ENCODE measurements at regions not wholly inside any gene's neighbourhood (a gene's known extent, or its start where the extent isn't known, plus 50 kb on each side); places are given as distances from the start of the nearest gene placed in this dataset.

DNA sequence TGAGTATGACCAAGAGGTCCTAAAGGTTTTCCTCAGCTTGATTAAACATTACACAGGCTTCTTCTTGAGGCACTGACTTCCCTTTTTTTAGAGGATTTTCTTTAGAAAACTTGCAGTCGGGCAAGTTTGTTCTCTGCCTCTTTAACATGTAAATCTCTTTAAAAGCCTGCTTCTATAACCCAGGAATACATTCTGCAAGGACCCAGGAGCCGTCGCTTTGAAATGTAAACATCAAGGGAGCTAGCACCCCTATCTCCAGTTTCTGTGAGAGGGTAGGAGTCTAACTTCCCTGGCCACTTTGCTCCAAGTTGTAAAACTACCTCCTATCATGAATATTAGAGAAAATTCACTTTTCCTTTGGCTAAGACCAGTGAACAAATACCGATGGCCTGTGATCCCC, 201.5 kb upstream of the CPHXL start:
- H3K36me3 ChIP-seq: no peaks in the 10 kb centered on the region
- H3K9ac ChIP-seq (ENCODE audit: low read depth in 2 of 2, low read length in 2 of 2): no peak overlapping the region
- H3K9me3 ChIP-seq: no peaks in the 10 kb centered on the region
- no peak for DNase-seq
- H3K4me3 ChIP-seq: no peak overlapping the region
- H3K4me1 ChIP-seq: no peaks in the 10 kb centered on the region
- no peaks in the 10 kb centered on the region for H3K27me3 ChIP-seq
- intact Hi-C loops (cut with DNase I): no loop called here
- no peak overlapping the region for H3K27ac ChIP-seq
- TF ChIP-seq, protein P1, sequence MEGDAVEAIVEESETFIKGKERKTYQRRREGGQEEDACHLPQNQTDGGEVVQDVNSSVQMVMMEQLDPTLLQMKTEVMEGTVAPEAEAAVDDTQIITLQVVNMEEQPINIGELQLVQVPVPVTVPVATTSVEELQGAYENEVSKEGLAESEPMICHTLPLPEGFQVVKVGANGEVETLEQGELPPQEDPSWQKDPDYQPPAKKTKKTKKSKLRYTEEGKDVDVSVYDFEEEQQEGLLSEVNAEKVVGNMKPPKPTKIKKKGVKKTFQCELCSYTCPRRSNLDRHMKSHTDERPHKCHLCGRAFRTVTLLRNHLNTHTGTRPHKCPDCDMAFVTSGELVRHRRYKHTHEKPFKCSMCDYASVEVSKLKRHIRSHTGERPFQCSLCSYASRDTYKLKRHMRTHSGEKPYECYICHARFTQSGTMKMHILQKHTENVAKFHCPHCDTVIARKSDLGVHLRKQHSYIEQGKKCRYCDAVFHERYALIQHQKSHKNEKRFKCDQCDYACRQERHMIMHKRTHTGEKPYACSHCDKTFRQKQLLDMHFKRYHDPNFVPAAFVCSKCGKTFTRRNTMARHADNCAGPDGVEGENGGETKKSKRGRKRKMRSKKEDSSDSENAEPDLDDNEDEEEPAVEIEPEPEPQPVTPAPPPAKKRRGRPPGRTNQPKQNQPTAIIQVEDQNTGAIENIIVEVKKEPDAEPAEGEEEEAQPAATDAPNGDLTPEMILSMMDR (IDR thresholded peaks at IDR 0.05): no peak

GRCh38 chr16:75928295-75928694, 202.0 kb upstream of the CPHXL start:
- H3K9ac ChIP-seq (ENCODE audit: low read depth in 2 of 2, low read length in 2 of 2): no peak overlapping the region
- no peaks in the 10 kb centered on the region for H3K36me3 ChIP-seq
- no peak overlapping the region for H3K4me3 ChIP-seq
- no peak for DNase-seq
- no peaks in the 10 kb centered on the region for H3K27me3 ChIP-seq
- intact Hi-C loops (cut with DNase I): no loop called here
- no peaks in the 10 kb centered on the region for H3K4me1 ChIP-seq
- H3K27ac ChIP-seq: no peak overlapping the region
- no peaks in the 10 kb centered on the region for H3K9me3 ChIP-seq
- TF ChIP-seq, protein P1 (IDR thresholded peaks at IDR 0.05): no peak

- TF ChIP-seq, protein P1 (IDR thresholded peaks at IDR 0.05): no peak
- Histone ChIP-seq H3K27ac (no peak overlapping the region), H3K9ac (ENCODE audit: low read depth in 2 of 2, low read length in 2 of 2) (no peak overlapping the region), H3K27me3 (no peaks in the 10 kb centered on the region), H3K9me3 (no peaks in the 10 kb centered on the region), H3K36me3 (no peaks in the 10 kb centered on the region), H3K4me1 (no peaks in the 10 kb centered on the region), H3K4me3 (no peak overlapping the region)
- no peak for DNase-seq
- intact Hi-C loops (cut with DNase I): no loop called here
Measured at GRCh38 chr16:75929046-75929445, 202.8 kb upstream of the CPHXL start.

DNA sequence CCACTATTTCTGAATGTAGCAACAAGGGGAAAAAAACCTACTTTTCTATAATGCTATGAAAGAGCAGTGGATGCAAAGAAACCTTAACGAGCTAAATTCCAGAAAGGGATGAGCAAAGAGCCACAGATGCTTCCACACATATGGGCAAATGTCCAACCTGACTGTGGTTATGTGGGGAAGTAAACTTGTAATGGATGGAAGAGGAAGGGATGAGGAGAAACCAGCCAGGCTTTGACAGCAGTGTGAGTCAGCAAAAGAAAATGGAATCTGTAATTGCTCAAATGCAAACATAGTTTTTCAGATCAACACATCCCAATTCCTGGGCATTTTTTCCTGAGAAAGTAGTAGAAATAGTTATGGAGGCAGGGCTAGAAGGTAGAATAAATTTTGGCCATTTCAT, 204.8 kb upstream of the CPHXL start:
- Histone ChIP-seq H3K36me3 (no peaks in the 10 kb centered on the region), H3K9me3 (no peaks in the 10 kb centered on the region), H3K9ac (ENCODE audit: low read depth in 2 of 2, low read length in 2 of 2) (no peak overlapping the region), H3K27me3 (no peaks in the 10 kb centered on the region), H3K27ac (no peak overlapping the region), H3K4me3 (no peak overlapping the region), H3K4me1 (no peaks in the 10 kb centered on the region)
- no peak for DNase-seq
- TF ChIP-seq, protein P1 (IDR thresholded peaks at IDR 0.05): no peak
- intact Hi-C loops (cut with DNase I): no loop called here

- Histone ChIP-seq H3K9me3 (no peaks in the 10 kb centered on the region), H3K4me3 (no peak overlapping the region), H3K9ac (ENCODE audit: low read depth in 2 of 2, low read length in 2 of 2) (no peak overlapping the region), H3K27me3 (no peaks in the 10 kb centered on the region), H3K4me1 (no peaks in the 10 kb centered on the region), H3K27ac (no peak overlapping the region), H3K36me3 (no peaks in the 10 kb centered on the region)
- intact Hi-C loops (cut with DNase I): no loop called here
- DNase-seq: no peak
- TF ChIP-seq, protein P1 (IDR thresholded peaks at IDR 0.05): no peak
Measured at GRCh38 chr16:75931970-75932369, 205.7 kb upstream of the CPHXL start.

DNA sequence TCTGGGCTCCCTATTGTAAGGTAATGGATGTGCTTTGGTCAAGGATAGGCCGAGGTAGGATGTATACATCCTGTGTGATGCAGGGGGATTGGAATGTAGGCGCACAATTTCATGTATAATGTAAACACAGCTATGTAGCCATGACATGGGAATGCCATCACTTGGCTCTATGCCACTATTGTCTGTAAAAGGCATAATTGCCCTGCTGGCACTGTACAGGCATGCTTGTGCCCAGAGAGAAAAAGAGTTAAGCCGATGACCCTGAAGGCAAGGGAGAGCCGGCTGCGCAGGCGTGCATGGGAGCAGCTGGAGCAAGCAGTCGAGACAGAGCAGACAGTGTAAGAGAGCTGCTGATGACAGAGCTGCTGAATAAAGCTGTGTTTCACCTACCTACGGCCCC, 212.5 kb upstream of the CPHXL start:
- no peak overlapping the region for H3K27ac ChIP-seq
- DNase-seq: no peak
- no peak overlapping the region for H3K4me3 ChIP-seq
- intact Hi-C loops (cut with DNase I): no loop called here
- H3K27me3 ChIP-seq: no peaks in the 10 kb centered on the region
- no peaks in the 10 kb centered on the region for H3K9me3 ChIP-seq
- TF ChIP-seq, protein P1 (IDR thresholded peaks at IDR 0.05): no peak
- H3K4me1 ChIP-seq: no peaks in the 10 kb centered on the region
- no peaks in the 10 kb centered on the region for H3K36me3 ChIP-seq
- H3K9ac ChIP-seq (ENCODE audit: low read depth in 2 of 2, low read length in 2 of 2): no peak overlapping the region

All from colonic mucosa (tissue), 4 donors.